SU-DHL-6 (cell line): ENCODE measurements at regions not wholly inside any gene's neighbourhood (a gene's known extent, or its start where the extent isn't known, plus 50 kb on each side); places are given as distances from the start of the nearest gene placed in this dataset.

Experiments used
- H2AFZ ChIP-seq: fragments of 200-600 bp; sonication (generic); 2 replicates; pipeline ENCODE4 v1.6.1; 2014; ENCODE audit warnings: low read depth, mild to moderate bottlenecking, moderate library complexity, mixed read lengths, antibody characterized with exemption, low read length; ENCODE audit not compliant: severe bottlenecking
- H3F3A ChIP-seq: fragments of 200-600 bp; shearing (Covaris generic); 2 replicates; pipeline ENCODE4 v1.6.0; 2016; ENCODE audit warnings: antibody characterized with exemption, mild to moderate bottlenecking; ENCODE audit not compliant: insufficient read depth
- H3K27ac ChIP-seq: fragments of 200-600 bp; sonication (generic); 2 replicates; pipeline ENCODE4 v1.5.1; 2016; ENCODE audit warnings: low read depth, mild to moderate bottlenecking, low read length, moderate library complexity, mixed read lengths
- H3K27me3 ChIP-seq: fragments of 200-600 bp; sonication (generic), shearing (Covaris generic); 2 replicates; pipeline ENCODE4 v1.6.0; 2014; ENCODE audit warnings: mild to moderate bottlenecking, low read length
- H3K36me3 ChIP-seq: fragments of 200-600 bp; sonication (generic); 2 replicates; pipeline ENCODE4 v1.6.1; 2014; ENCODE audit warnings: mild to moderate bottlenecking, low read length, mixed read lengths
- H3K4me2 ChIP-seq: fragments of 300-600, 200-600 bp; shearing (Covaris generic), sonication (generic); 2 replicates; pipeline ENCODE4 v1.6.0; 2014; ENCODE audit warnings: low read length, low read depth, mild to moderate bottlenecking; ENCODE audit not compliant: poor library complexity, severe bottlenecking
- H3K4me3 ChIP-seq: fragments of 200-600 bp; sonication (generic); 2 replicates; pipeline ENCODE4 v1.5.1; 2014; ENCODE audit warnings: antibody characterized with exemption, low read length, mild to moderate bottlenecking, mixed read lengths; ENCODE audit not compliant: insufficient read depth, poor library complexity, severe bottlenecking
- H3K79me2 ChIP-seq: fragments of 200-600 bp; sonication (generic); 2 replicates; pipeline ENCODE4 v1.6.1; 2014; ENCODE audit warnings: mild to moderate bottlenecking, low read length, moderate library complexity; ENCODE audit not compliant: insufficient read depth
- H3K9ac ChIP-seq: fragments of 200-600 bp; sonication (generic); 2 replicates; pipeline ENCODE4 v1.7.0; 2014; ENCODE audit warnings: mild to moderate bottlenecking, low read length
- H3K9me2 ChIP-seq: fragments of 200-600 bp; sonication (generic); replicated peaks from 2 replicates; pipeline ENCODE4 v1.6.1; 2014; ENCODE audit warnings: low read length; ENCODE audit not compliant: insufficient read depth
- H3K9me3 ChIP-seq: fragments of 200-600 bp; sonication (generic); 2 replicates; pipeline ENCODE4 v1.6.1; 2014; ENCODE audit warnings: low read length, mixed read lengths; ENCODE audit not compliant: insufficient read depth
- H4K20me1 ChIP-seq: fragments of 200-600 bp; sonication (generic); 2 replicates; pipeline ENCODE4 v1.6.1; 2014; ENCODE audit warnings: low read depth, mild to moderate bottlenecking, antibody characterized with exemption, low read length, moderate library complexity, mixed read lengths
- CTCF ChIP-seq: fragments of 200-600 bp; sonication (generic); IDR thresholded peaks from one replicate; pipeline ENCODE4 v1.5.1; 2017; ENCODE audit warnings: antibody characterized with exemption, mild to moderate bottlenecking, low read length, moderate library complexity; ENCODE audit not compliant: insufficient read depth, poor library complexity, severe bottlenecking
- EZH2phosphoT487 ChIP-seq: fragments of 200-600 bp; sonication (generic), shearing (Covaris generic); conservative IDR thresholded peaks from 2 replicates; pipeline ENCODE4 v1.6.1; 2018; ENCODE audit warnings: mild to moderate bottlenecking, antibody characterized with exemption, low read length, moderate library complexity, mixed read lengths

GRCh38 chr9:16031486-16031885 is 478.6 kb downstream of the CCDC171 start:
- H3K9me2 ChIP-seq: no peaks in the 10 kb centered on the region
- H3K4me3 ChIP-seq: no peak overlapping the region
- no peaks in the 10 kb centered on the region; the same call in 1 of the 2 replicates for H3K27me3 ChIP-seq
- H3K9ac ChIP-seq: no peak overlapping the region
- H3K4me2 ChIP-seq: no peak overlapping the region
- no peaks in the 10 kb centered on the region for H3K36me3 ChIP-seq
- no peak overlapping the region for H3K27ac ChIP-seq
- H3K79me2 ChIP-seq: no peaks in the 10 kb centered on the region
- no peaks in the 10 kb centered on the region for H4K20me1 ChIP-seq
- no peaks in the 10 kb centered on the region for H3K9me3 ChIP-seq
- no peaks in the 10 kb centered on the region for H3F3A ChIP-seq
- TF ChIP-seq CTCF (no peak), EZH2phosphoT487 (no peak)
- H2AFZ ChIP-seq: no peak overlapping the region

- Histone ChIP-seq H3K9ac (no peak overlapping the region), H3F3A (no peaks in the 10 kb centered on the region), H3K36me3 (no peaks in the 10 kb centered on the region), H3K4me3 (no peak overlapping the region), H3K27me3 (no peaks in the 10 kb centered on the region; the same call in 1 of the 2 replicates), H3K27ac (no peak overlapping the region), H3K79me2 (no peaks in the 10 kb centered on the region), H4K20me1 (no peaks in the 10 kb centered on the region), H3K9me3 (no peaks in the 10 kb centered on the region), H2AFZ (no peak overlapping the region), H3K4me2 (no peak overlapping the region), H3K9me2 (no peaks in the 10 kb centered on the region)
- TF ChIP-seq EZH2phosphoT487 (no peak), CTCF (no peak)
Measured at GRCh38 chr9:16031971-16032370, 479.1 kb downstream of the CCDC171 start.

DNA sequence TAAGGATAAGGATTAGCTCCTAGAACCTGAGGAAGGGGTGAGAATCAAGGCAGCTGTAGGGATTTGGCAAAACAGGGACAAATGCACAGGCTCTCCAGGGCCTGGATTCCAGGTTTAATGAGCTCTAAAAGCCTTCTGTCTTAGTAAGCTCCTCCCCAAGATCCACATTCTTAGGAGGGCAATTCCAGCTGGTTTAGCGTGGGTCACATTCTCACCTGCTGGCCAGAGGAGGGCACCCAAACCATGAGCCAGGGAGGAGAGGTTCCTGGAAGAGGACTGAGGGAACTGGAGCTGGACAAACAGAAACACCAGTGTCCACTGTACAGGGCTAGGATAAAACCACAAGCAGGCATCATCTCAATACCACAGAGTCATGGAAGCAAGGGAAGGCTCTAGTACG is 480.0 kb downstream of the CCDC171 start:
- no peak for TF ChIP-seq CTCF
- TF ChIP-seq EZH2phosphoT487: no peak
- no peaks in the 10 kb centered on the region for H3F3A ChIP-seq
- no peak overlapping the region for H3K9ac ChIP-seq
- no peak overlapping the region for H3K4me2 ChIP-seq
- no peaks in the 10 kb centered on the region for H3K79me2 ChIP-seq
- no peak overlapping the region for H3K27ac ChIP-seq
- H3K9me3 ChIP-seq: no peaks in the 10 kb centered on the region
- H3K27me3 ChIP-seq: no peaks in the 10 kb centered on the region; the same call in 1 of the 2 replicates
- H3K4me3 ChIP-seq: no peak overlapping the region
- H4K20me1 ChIP-seq: no peaks in the 10 kb centered on the region
- no peaks in the 10 kb centered on the region for H3K36me3 ChIP-seq
- H2AFZ ChIP-seq: no peak overlapping the region
- no peaks in the 10 kb centered on the region for H3K9me2 ChIP-seq

GRCh38 chr9:16033253-16033652 is 480.4 kb downstream of the CCDC171 start:
- H3K79me2 ChIP-seq: no peaks in the 10 kb centered on the region

More at GRCh38 chr9:16033253-16033652, 480.4 kb downstream of the CCDC171 start:
- Histone ChIP-seq H3K4me3 (no peak overlapping the region), H3K27ac (no peak overlapping the region), H3F3A (no peaks in the 10 kb centered on the region), H3K9ac (no peak overlapping the region), H3K9me2 (no peaks in the 10 kb centered on the region), H3K27me3 (no peaks in the 10 kb centered on the region; the same call in 1 of the 2 replicates), H3K9me3 (no peaks in the 10 kb centered on the region), H3K36me3 (no peaks in the 10 kb centered on the region), H3K4me2 (no peak overlapping the region), H4K20me1 (no peaks in the 10 kb centered on the region), H2AFZ (no peak overlapping the region)
- TF ChIP-seq EZH2phosphoT487 (no peak), CTCF (no peak)
